ENCODE measurements at regions not wholly inside any gene's neighbourhood (a gene's known extent, or its start where the extent isn't known, plus 50 kb on each side); places are given as distances from the start of the nearest gene placed in this dataset.

GRCh38 chr16:62475573-62475972 lies 439.3 kb upstream of the CDH8 start:
- H3K9me3 ChIP-seq (replicated peaks; ENCODE audit: control insufficient read depth, insufficient read depth, low read length), result no peaks in the 10 kb centered on the region; the same call in 2 of the 3 replicates
- H3K9ac ChIP-seq (ENCODE audit: control insufficient read depth, insufficient read depth, low read length), result no peak overlapping the region
- H3K27ac ChIP-seq (ENCODE audit: control insufficient read depth, insufficient read depth), result no peak overlapping the region
- H3K79me2 ChIP-seq (ENCODE audit: control insufficient read depth, insufficient read depth, low read length), result no peaks in the 10 kb centered on the region
- H3K4me3 ChIP-seq, result no peak overlapping the region
- intact Hi-C loops (cut with micrococcal nuclease; ENCODE audit: unreplicated experiment), result no loop called here
- no peaks in the 10 kb centered on the region for H3K4me1 ChIP-seq (ENCODE audit: control insufficient read depth, insufficient read depth, low read length)
- FAIRE-seq (no peak), DNase-seq (ENCODE audit: low read depth, low spot score) (no peak), ATAC-seq (no peak)
- no TSS peak for BruUV-seq (replicated peaks)
- SMC1A ChIA-PET (ENCODE audit: uncharacterized antibody, unreplicated experiment), result no interaction called here
- CTCF ChIA-PET, result no interaction called here
- TF ChIP-seq POLR2A (IDR thresholded peaks at IDR 0.05; ENCODE audit: low read depth, low read length) (no peak), TAF1 (IDR thresholded peaks at IDR 0.05; ENCODE audit: borderline replicate concordance, low read depth, low read length) (no peak)
- no peak overlapping the region for H2AFZ ChIP-seq (ENCODE audit: control insufficient read depth, low read depth, low read length)
- H3K27me3 ChIP-seq (replicated peaks in 1 of 2; ENCODE audit: control insufficient read depth in 2 of 2, insufficient read depth in 2 of 2, low read length in 1 of 2), result no peaks in the 10 kb centered on the region
- H4K20me1 ChIP-seq (ENCODE audit: control insufficient read depth, insufficient read depth), result no peaks in the 10 kb centered on the region
- H3K36me3 ChIP-seq (ENCODE audit: control insufficient read depth in 2 of 2, insufficient read depth in 2 of 2, low read length in 1 of 2), result no peaks in the 10 kb centered on the region
- in situ Hi-C loops (cut with MboI), result no loop called here
- POLR2A ChIA-PET, result no interaction called here
- RAD21 ChIA-PET (ENCODE audit: unreplicated experiment), result no interaction called here
- no peak overlapping the region for H3K4me2 ChIP-seq (ENCODE audit: control insufficient read depth, insufficient read depth)

- H2AFZ ChIP-seq (ENCODE audit: control insufficient read depth, low read depth, low read length), result no peak overlapping the region
- H3K9ac ChIP-seq (ENCODE audit: control insufficient read depth, insufficient read depth, low read length), result no peak overlapping the region
- H3K27me3 ChIP-seq (replicated peaks in 1 of 2; ENCODE audit: control insufficient read depth in 2 of 2, insufficient read depth in 2 of 2, low read length in 1 of 2), result no peaks in the 10 kb centered on the region
- H3K9me3 ChIP-seq (replicated peaks; ENCODE audit: control insufficient read depth, insufficient read depth, low read length), result no peaks in the 10 kb centered on the region
- no TSS peak for BruUV-seq (replicated peaks)
- no peaks in the 10 kb centered on the region for H3K4me1 ChIP-seq (ENCODE audit: control insufficient read depth, insufficient read depth, low read length)
- ChIA-PET CTCF (no interaction called here), SMC1A (ENCODE audit: uncharacterized antibody, unreplicated experiment) (no interaction called here), POLR2A (no interaction called here), RAD21 (ENCODE audit: unreplicated experiment) (no interaction called here)
- no peak overlapping the region for H3K27ac ChIP-seq (ENCODE audit: control insufficient read depth, insufficient read depth)
- intact Hi-C loops (cut with micrococcal nuclease; ENCODE audit: unreplicated experiment), result no loop called here
- H3K4me3 ChIP-seq, result no peak overlapping the region
- DNase-seq (ENCODE audit: low read depth, low spot score) (no peak), FAIRE-seq (no peak), ATAC-seq (no peak)
- H3K4me2 ChIP-seq (ENCODE audit: control insufficient read depth, insufficient read depth), result no peak overlapping the region
- no peaks in the 10 kb centered on the region for H3K79me2 ChIP-seq (ENCODE audit: control insufficient read depth, insufficient read depth, low read length)
- 28% methylated on average over 2 of the region's 2 CpGs for WGBS (ENCODE audit: insufficient coverage, insufficient replicate concordance, low lambda C conversion rate, missing lambda C conversion rate)
- H3K36me3 ChIP-seq (ENCODE audit: control insufficient read depth in 2 of 2, insufficient read depth in 2 of 2, low read length in 1 of 2), result no peaks in the 10 kb centered on the region
- no peaks in the 10 kb centered on the region for H4K20me1 ChIP-seq (ENCODE audit: control insufficient read depth, insufficient read depth)
- in situ Hi-C loops (cut with MboI), result no loop called here
- TF ChIP-seq GATAD2B (conservative IDR thresholded peaks at IDR 0.05; ENCODE audit: low read depth) (no peak), TCF7 (IDR thresholded peaks at IDR 0.05; ENCODE audit: borderline replicate concordance) (no peak), BCL11A (IDR thresholded peaks at IDR 0.05; ENCODE audit: low read depth, low read length) (no peak), MYB (IDR thresholded peaks at IDR 0.05; ENCODE audit: borderline replicate concordance, low read depth, low read length) (no peak), SMAD1 (IDR thresholded peaks at IDR 0.05; ENCODE audit: low read depth, partially characterized antibody) (no peak), ZBTB40 (IDR thresholded peaks at IDR 0.05; ENCODE audit: borderline replicate concordance) (no peak), ZNF622 (IDR thresholded peaks at IDR 0.05) (no peak), NR2C1 (IDR thresholded peaks at IDR 0.05) (no peak), RAD51 (IDR thresholded peaks at IDR 0.05) (no peak), ZNF274 (IDR thresholded peaks at IDR 0.05; ENCODE audit: insufficient read depth, insufficient read length) (no peak), PKNOX1 (IDR thresholded peaks at IDR 0.05) (no peak)
- TF ChIP-seq, protein P1, sequence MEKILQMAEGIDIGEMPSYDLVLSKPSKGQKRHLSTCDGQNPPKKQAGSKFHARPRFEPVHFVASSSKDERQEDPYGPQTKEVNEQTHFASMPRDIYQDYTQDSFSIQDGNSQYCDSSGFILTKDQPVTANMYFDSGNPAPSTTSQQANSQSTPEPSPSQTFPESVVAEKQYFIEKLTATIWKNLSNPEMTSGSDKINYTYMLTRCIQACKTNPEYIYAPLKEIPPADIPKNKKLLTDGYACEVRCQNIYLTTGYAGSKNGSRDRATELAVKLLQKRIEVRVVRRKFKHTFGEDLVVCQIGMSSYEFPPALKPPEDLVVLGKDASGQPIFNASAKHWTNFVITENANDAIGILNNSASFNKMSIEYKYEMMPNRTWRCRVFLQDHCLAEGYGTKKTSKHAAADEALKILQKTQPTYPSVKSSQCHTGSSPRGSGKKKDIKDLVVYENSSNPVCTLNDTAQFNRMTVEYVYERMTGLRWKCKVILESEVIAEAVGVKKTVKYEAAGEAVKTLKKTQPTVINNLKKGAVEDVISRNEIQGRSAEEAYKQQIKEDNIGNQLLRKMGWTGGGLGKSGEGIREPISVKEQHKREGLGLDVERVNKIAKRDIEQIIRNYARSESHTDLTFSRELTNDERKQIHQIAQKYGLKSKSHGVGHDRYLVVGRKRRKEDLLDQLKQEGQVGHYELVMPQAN (conservative IDR thresholded peaks at IDR 0.05), result no peak
Measured at GRCh38 chr16:62462971-62463370, 426.7 kb upstream of the CDH8 start.
